Activated T-helper 2 cell treated with anti-CD3 and anti-CD28 coated beads, Interferon-gamma antibody, Interleukin-2, Interleukin-4, amounts not matched to agents 10 μg/mL and 5 μg/mL and 100 μg/mL, durations not matched to agents 14 hours and 24 hours and 36 hours (primary cell): ENCODE measurements at regions not wholly inside any gene's neighbourhood (a gene's known extent, or its start where the extent isn't known, plus 50 kb on each side); places are given as distances from the start of the nearest gene placed in this dataset.

Source experiments
- DNase-seq: peaks from one replicate; pipeline ENCODE4 v3.0.0; 2021; ENCODE audit warnings: low spot score
- H3K27ac Mint-ChIP-seq: one replicate; pipeline ENCODE4 v1.8.0; 2021; ENCODE audit warnings: mixed read lengths
- H3K27me3 Mint-ChIP-seq: one replicate; pipeline ENCODE4 v1.8.0; 2021; ENCODE audit warnings: low read depth, mixed read lengths
- H3K36me3 Mint-ChIP-seq: one replicate; pipeline ENCODE4 v1.8.0; 2021; ENCODE audit warnings: low read depth, mixed read lengths
- H3K4me1 Mint-ChIP-seq: one replicate; pipeline ENCODE4 v1.8.0; 2021; ENCODE audit warnings: low read depth, mixed read lengths
- H3K4me3 Mint-ChIP-seq: one replicate; pipeline ENCODE4 v1.8.0; 2021; ENCODE audit warnings: low read depth, mild to moderate bottlenecking, moderate library complexity, mixed read lengths
- H3K9me3 Mint-ChIP-seq: one replicate; pipeline ENCODE4 v1.8.0; 2021; ENCODE audit warnings: mixed read lengths
- intact Hi-C: fragments of 100-400 bp; cut with micrococcal nuclease; formaldehyde crosslinking; loops from one replicate; pipeline ENCODE4 v1.15.1; 2023

GRCh38 chr11:116471608-116472256 lies 301.1 kb downstream of the BUD13 start:
- DNase-seq: no peak
- Mint-ChIP-seq H3K27ac (no peak overlapping the region), H3K27me3 (peaks cover 12% of the 10 kb centered on the region), H3K36me3 (no peaks in the 10 kb centered on the region), H3K9me3 (no peaks in the 10 kb centered on the region), H3K4me1 (no peaks in the 10 kb centered on the region), H3K4me3 (no peak overlapping the region)
- intact Hi-C loops: no loop called here

GRCh38 chr11:116468699-116469098 lies 304.1 kb downstream of the BUD13 start:
- Mint-ChIP-seq H3K27ac (no peak overlapping the region), H3K9me3 (no peaks in the 10 kb centered on the region), H3K36me3 (no peaks in the 10 kb centered on the region)

GRCh38 chr11:116467823-116468222 lies 305.0 kb downstream of the BUD13 start:
- Mint-ChIP-seq H3K27ac (no peak overlapping the region), H3K36me3 (no peaks in the 10 kb centered on the region), H3K4me3 (no peak overlapping the region), H3K4me1 (no peaks in the 10 kb centered on the region), H3K27me3 (peaks cover 5% of the 10 kb centered on the region), H3K9me3 (no peaks in the 10 kb centered on the region)
- intact Hi-C loops: no loop called here
- DNase-seq: no peak

More at GRCh38 chr11:116468699-116469098, 304.1 kb downstream of the BUD13 start:
- no peaks in the 10 kb centered on the region for H3K4me1 Mint-ChIP-seq
- no peak for DNase-seq
- intact Hi-C loops: no loop called here
- no peak overlapping the region for H3K4me3 Mint-ChIP-seq
- peaks cover 9% of the 10 kb centered on the region for H3K27me3 Mint-ChIP-seq

- intact Hi-C loops: no loop called here
- Mint-ChIP-seq H3K4me3 (no peak overlapping the region), H3K27ac (no peak overlapping the region), H3K27me3 (no peaks in the 10 kb centered on the region), H3K9me3 (no peaks in the 10 kb centered on the region), H3K4me1 (no peaks in the 10 kb centered on the region), H3K36me3 (no peaks in the 10 kb centered on the region)
- DNase-seq: no peak
Measured at GRCh38 chr11:116466801-116467200, 306.0 kb downstream of the BUD13 start.

GRCh38 chr11:116466191-116466590 lies 306.6 kb downstream of the BUD13 start:
- Mint-ChIP-seq H3K4me3 (no peak overlapping the region), H3K27ac (no peak overlapping the region), H3K27me3 (peaks cover 1% of the 10 kb centered on the region), H3K9me3 (no peaks in the 10 kb centered on the region), H3K36me3 (no peaks in the 10 kb centered on the region), H3K4me1 (no peaks in the 10 kb centered on the region)
- DNase-seq: no peak
- intact Hi-C loops: no loop called here

- H3K9me3 Mint-ChIP-seq: no peaks in the 10 kb centered on the region
Measured at GRCh38 chr11:116465056-116465455, 307.7 kb downstream of the BUD13 start.

GRCh38 chr11:116461789-116462188 lies 311.0 kb downstream of the BUD13 start:
- no peaks in the 10 kb centered on the region for H3K4me1 Mint-ChIP-seq
- peaks cover 3% of the 10 kb centered on the region for H3K27me3 Mint-ChIP-seq
- no peaks in the 10 kb centered on the region for H3K36me3 Mint-ChIP-seq
- no peak for DNase-seq
- no peak overlapping the region for H3K27ac Mint-ChIP-seq
- intact Hi-C loops: no loop called here
- H3K9me3 Mint-ChIP-seq: no peaks in the 10 kb centered on the region
- H3K4me3 Mint-ChIP-seq: no peak overlapping the region

More at GRCh38 chr11:116465056-116465455, 307.7 kb downstream of the BUD13 start:
- Mint-ChIP-seq H3K4me1 (no peaks in the 10 kb centered on the region), H3K27me3 (peaks cover 2% of the 10 kb centered on the region), H3K4me3 (no peak overlapping the region), H3K36me3 (no peaks in the 10 kb centered on the region), H3K27ac (no peak overlapping the region)
- no peak for DNase-seq
- intact Hi-C loops: no loop called here

GRCh38 chr11:116460156-116460920 lies 312.4 kb downstream of the BUD13 start:
- H3K27me3 Mint-ChIP-seq: peaks cover 3% of the 10 kb centered on the region
- H3K4me1 Mint-ChIP-seq: no peaks in the 10 kb centered on the region
- no peak overlapping the region for H3K4me3 Mint-ChIP-seq
- no peaks in the 10 kb centered on the region for H3K9me3 Mint-ChIP-seq
- no peak overlapping the region for H3K27ac Mint-ChIP-seq
- intact Hi-C loops: no loop called here
- no peak for DNase-seq
- no peaks in the 10 kb centered on the region for H3K36me3 Mint-ChIP-seq

GRCh38 chr11:116459185-116460045 lies 313.4 kb downstream of the BUD13 start:
- Mint-ChIP-seq H3K9me3 (no peaks in the 10 kb centered on the region), H3K27me3 (peaks cover 3% of the 10 kb centered on the region), H3K4me3 (no peak overlapping the region), H3K36me3 (no peaks in the 10 kb centered on the region), H3K27ac (no peak overlapping the region), H3K4me1 (no peaks in the 10 kb centered on the region)
- DNase-seq: no peak
- intact Hi-C loops: no loop called here

- Mint-ChIP-seq H3K4me1 (no peaks in the 10 kb centered on the region), H3K27ac (no peak overlapping the region), H3K27me3 (peaks cover 3% of the 10 kb centered on the region), H3K36me3 (no peaks in the 10 kb centered on the region), H3K9me3 (no peaks in the 10 kb centered on the region), H3K4me3 (no peak overlapping the region)
- DNase-seq: no peak
- intact Hi-C loops: no loop called here
Measured at GRCh38 chr11:116458546-116458945, 314.2 kb downstream of the BUD13 start.

- DNase-seq: no peak
- no peaks in the 10 kb centered on the region for H3K4me1 Mint-ChIP-seq
- no peaks in the 10 kb centered on the region for H3K9me3 Mint-ChIP-seq
- intact Hi-C loops: no loop called here
- no peak overlapping the region for H3K4me3 Mint-ChIP-seq
- H3K27me3 Mint-ChIP-seq: peaks cover 3% of the 10 kb centered on the region
- no peak overlapping the region for H3K27ac Mint-ChIP-seq
- no peaks in the 10 kb centered on the region for H3K36me3 Mint-ChIP-seq
Measured at GRCh38 chr11:116457336-116458007, 315.3 kb downstream of the BUD13 start.

- no peak for DNase-seq
- Mint-ChIP-seq H3K4me1 (no peaks in the 10 kb centered on the region), H3K4me3 (no peak overlapping the region), H3K9me3 (no peaks in the 10 kb centered on the region), H3K27me3 (peaks cover under 1% of the 10 kb centered on the region), H3K36me3 (no peaks in the 10 kb centered on the region), H3K27ac (no peak overlapping the region)
- intact Hi-C loops: no loop called here
Measured at GRCh38 chr11:116454951-116455350, 317.8 kb downstream of the BUD13 start.
